OCI-LY3 (cell line): ENCODE measurements at regions not wholly inside any gene's neighbourhood (a gene's known extent, or its start where the extent isn't known, plus 50 kb on each side); places are given as distances from the start of the nearest gene placed in this dataset.
"Not testable (repeated sequence)": the region's sequence is repeated elsewhere in the genome, so short reads cannot be mapped to it uniquely, and the experiment has no call there.

Source experiments
- H2AFZ ChIP-seq: fragments of 200-600, 300-600 bp; shearing (Covaris generic); 2 replicates; pipeline ENCODE4 v1.6.0; 2014; ENCODE audit warnings: antibody characterized with exemption, low read depth, low read length
- H3K27ac ChIP-seq: fragments of 200-600, 300-600 bp; sonication (generic); 2 replicates; pipeline ENCODE4 v1.5.1; 2014; ENCODE audit warnings: mild to moderate bottlenecking, low read length, moderate library complexity, mixed read lengths
- H3K27me3 ChIP-seq: fragments of 200-600, 300-600 bp; sonication (generic); 2 replicates; pipeline ENCODE4 v1.6.1; 2014; ENCODE audit warnings: low read depth, low read length, mixed read lengths
- H3K36me3 ChIP-seq: fragments of 200-600, 300-600 bp; sonication (generic); replicated peaks from 2 replicates; pipeline ENCODE3; 2014; ENCODE audit warnings: low read depth, low read length, mixed read lengths
- H3K4me1 ChIP-seq: fragments of 300-600, 200-600 bp; sonication (generic); 2 replicates; pipeline ENCODE4 v1.6.1; 2014; ENCODE audit warnings: low read length, mixed read lengths
- H3K4me2 ChIP-seq: fragments of 200-600, 300-600 bp; sonication (generic); 2 replicates; pipeline ENCODE4 v1.6.1; 2014; ENCODE audit warnings: low read length, mixed read lengths
- H3K4me3 ChIP-seq: fragments of 300-600, 200-600 bp; sonication (generic); 2 replicates; pipeline ENCODE4 v1.5.1; 2014; ENCODE audit warnings: antibody characterized with exemption, mild to moderate bottlenecking, low read length, moderate library complexity
- H3K79me2 ChIP-seq: fragments of 300-600, 200-600 bp; shearing (Covaris generic); 2 replicates; pipeline ENCODE4 v1.6.1; 2014; ENCODE audit warnings: mild to moderate bottlenecking, low read length, mixed read lengths
- H3K9ac ChIP-seq: fragments of 300-600, 200-600 bp; shearing (Covaris generic); 2 replicates; pipeline ENCODE4 v1.6.0; 2014; ENCODE audit warnings: mild to moderate bottlenecking, low read length, moderate library complexity
- H3K9me3 ChIP-seq: fragments of 200-600, 300-600 bp; shearing (Covaris generic); 2 replicates; pipeline ENCODE4 v1.6.1; 2014; ENCODE audit warnings: low read length, mixed read lengths; ENCODE audit not compliant: insufficient read depth
- H4K20me1 ChIP-seq: fragments of 200-600, 300-600 bp; sonication (generic); 2 replicates; pipeline ENCODE4 v1.6.1; 2016; ENCODE audit warnings: low read length, mixed read lengths; ENCODE audit not compliant: insufficient read depth
- CTCF ChIP-seq: fragments of 200-600, 300-600 bp; sonication (generic); IDR thresholded peaks from 2 replicates; pipeline ENCODE4 v1.5.1; 2014; ENCODE audit warnings: antibody characterized with exemption, low read length, low read depth
- EZH2phosphoT487 ChIP-seq: fragments of 200-600 bp; shearing (Covaris generic); IDR thresholded peaks from 2 replicates; pipeline ENCODE4 v1.6.1; 2018; ENCODE audit warnings: antibody characterized with exemption, mixed run types, low read depth

- TF ChIP-seq EZH2phosphoT487: no peak
- TF ChIP-seq CTCF: no peak
- H3K9me3 ChIP-seq: no peaks in the 10 kb centered on the region
- no peaks in the 10 kb centered on the region for H3K27me3 ChIP-seq
- H3K36me3 ChIP-seq: no peaks in the 10 kb centered on the region
- H3K4me2 ChIP-seq: no peak overlapping the region
- no peaks in the 10 kb centered on the region for H3K79me2 ChIP-seq
- no peak overlapping the region for H3K27ac ChIP-seq
- no peaks in the 10 kb centered on the region for H4K20me1 ChIP-seq
- H3K4me1 ChIP-seq: no peaks in the 10 kb centered on the region
- H2AFZ ChIP-seq: no peak overlapping the region
- no peak overlapping the region for H3K9ac ChIP-seq
- no peak overlapping the region for H3K4me3 ChIP-seq
These were observed 723.4 kb downstream of the TRHDE start for GRCh38 chr12:72995616-72996015.

GRCh38 chr12:73001806-73002205, 729.6 kb downstream of the TRHDE start:
- not testable (repeated sequence) for H3K4me1 ChIP-seq, H3K27ac ChIP-seq, H3K9me3 ChIP-seq, H4K20me1 ChIP-seq, H3K79me2 ChIP-seq, H3K27me3 ChIP-seq, H2AFZ ChIP-seq, H3K4me3 ChIP-seq, H3K36me3 ChIP-seq, H3K4me2 ChIP-seq, H3K9ac ChIP-seq

- H3K36me3 ChIP-seq, H3K9ac ChIP-seq, H3K4me3 ChIP-seq: not testable (repeated sequence)
These were observed 730.3 kb downstream of the TRHDE start for GRCh38 chr12:73002504-73002903.

GRCh38 chr12:73009138-73009834, 737.1 kb downstream of the TRHDE start:
- H2AFZ ChIP-seq, H3K36me3 ChIP-seq, H3K9me3 ChIP-seq, H3K4me2 ChIP-seq, H3K79me2 ChIP-seq, H3K9ac ChIP-seq, H4K20me1 ChIP-seq, H3K4me1 ChIP-seq, H3K27ac ChIP-seq, H3K27me3 ChIP-seq, H3K4me3 ChIP-seq: not testable (repeated sequence)

More at GRCh38 chr12:73002504-73002903, 730.3 kb downstream of the TRHDE start:
- not testable (repeated sequence) for H3K27me3 ChIP-seq, H3K4me1 ChIP-seq, H4K20me1 ChIP-seq, H3K9me3 ChIP-seq, H3K27ac ChIP-seq, H2AFZ ChIP-seq, H3K4me2 ChIP-seq, H3K79me2 ChIP-seq

- Histone ChIP-seq H4K20me1 (no peaks in the 10 kb centered on the region), H3K27ac (no peak overlapping the region), H2AFZ (no peak overlapping the region), H3K9me3 (no peaks in the 10 kb centered on the region), H3K4me1 (no peaks in the 10 kb centered on the region), H3K36me3 (no peaks in the 10 kb centered on the region), H3K27me3 (no peaks in the 10 kb centered on the region), H3K4me2 (no peak overlapping the region), H3K79me2 (no peaks in the 10 kb centered on the region), H3K4me3 (no peak overlapping the region), H3K9ac (no peak overlapping the region)
- TF ChIP-seq CTCF (no peak), EZH2phosphoT487 (no peak)
These were observed 745.8 kb downstream of the TRHDE start for GRCh38 chr12:73017981-73018380.
